KG1 (cell line): ENCODE measurements at regions not wholly inside any gene's neighbourhood (a gene's known extent, or its start where the extent isn't known, plus 50 kb on each side); places are given as distances from the start of the nearest gene placed in this dataset.

Source experiments
- DNase-seq: peaks from one replicate; lab custom pipeline; 2025; lab: John Stamatoyannopoulos, UW

DNA sequence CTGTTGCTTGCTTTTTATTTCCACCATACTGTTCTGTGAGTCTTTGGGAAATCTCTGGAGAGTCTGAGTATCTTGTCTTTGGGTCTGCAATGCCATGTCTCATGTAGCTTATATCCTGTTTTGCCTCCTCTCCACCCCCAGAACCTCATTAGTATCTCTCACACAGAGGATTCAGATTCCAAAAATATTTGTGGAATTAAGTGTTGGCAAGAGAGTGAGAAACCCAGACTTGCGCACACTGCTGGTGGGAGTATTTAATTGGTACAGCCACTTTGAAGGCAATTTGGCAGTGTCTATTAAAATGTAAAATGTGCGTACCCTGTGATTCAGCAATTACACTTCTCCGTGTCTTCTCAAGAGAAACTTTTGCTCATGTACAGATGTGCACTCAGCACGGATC lies 68.6 kb downstream of the ZNF621 start:
- DNase-seq: no peak

GRCh38 chr3:40597441-40597840 lies 72.7 kb downstream of the ZNF621 start:
- DNase-seq: no peak

- DNase-seq: no peak
Observed at GRCh38 chr3:40598338-40598737, 73.6 kb downstream of the ZNF621 start.

- DNase-seq: no peak
Observed at GRCh38 chr3:40598962-40599361, 74.2 kb downstream of the ZNF621 start.

GRCh38 chr3:40602778-40603385 lies 78.1 kb downstream of the ZNF621 start:
- no peak for DNase-seq

GRCh38 chr3:40605960-40606359 lies 81.2 kb downstream of the ZNF621 start:
- no peak for DNase-seq

- DNase-seq: no peak
Observed at GRCh38 chr3:40608091-40608490, 83.3 kb downstream of the ZNF621 start.

DNA sequence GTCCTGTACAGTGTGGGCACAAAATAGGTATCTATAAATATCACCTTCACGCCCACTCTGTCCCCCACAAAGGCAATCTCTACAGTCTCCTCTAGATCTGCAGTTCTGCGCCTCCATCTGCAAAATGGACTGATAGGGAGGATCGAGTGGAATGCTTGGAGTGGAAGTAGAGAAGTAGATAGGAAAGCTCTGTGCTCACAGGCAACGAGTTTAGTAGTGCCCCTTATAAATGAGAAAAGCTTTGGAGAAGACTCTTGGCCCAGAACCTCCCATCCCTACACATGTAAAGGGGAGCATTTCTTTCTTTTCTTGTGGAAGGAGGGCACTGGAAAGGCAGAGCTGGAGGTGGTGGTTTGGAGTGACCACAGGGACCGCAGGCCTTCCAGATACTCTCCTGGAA lies 88.5 kb downstream of the ZNF621 start:
- no peak for DNase-seq

DNA sequence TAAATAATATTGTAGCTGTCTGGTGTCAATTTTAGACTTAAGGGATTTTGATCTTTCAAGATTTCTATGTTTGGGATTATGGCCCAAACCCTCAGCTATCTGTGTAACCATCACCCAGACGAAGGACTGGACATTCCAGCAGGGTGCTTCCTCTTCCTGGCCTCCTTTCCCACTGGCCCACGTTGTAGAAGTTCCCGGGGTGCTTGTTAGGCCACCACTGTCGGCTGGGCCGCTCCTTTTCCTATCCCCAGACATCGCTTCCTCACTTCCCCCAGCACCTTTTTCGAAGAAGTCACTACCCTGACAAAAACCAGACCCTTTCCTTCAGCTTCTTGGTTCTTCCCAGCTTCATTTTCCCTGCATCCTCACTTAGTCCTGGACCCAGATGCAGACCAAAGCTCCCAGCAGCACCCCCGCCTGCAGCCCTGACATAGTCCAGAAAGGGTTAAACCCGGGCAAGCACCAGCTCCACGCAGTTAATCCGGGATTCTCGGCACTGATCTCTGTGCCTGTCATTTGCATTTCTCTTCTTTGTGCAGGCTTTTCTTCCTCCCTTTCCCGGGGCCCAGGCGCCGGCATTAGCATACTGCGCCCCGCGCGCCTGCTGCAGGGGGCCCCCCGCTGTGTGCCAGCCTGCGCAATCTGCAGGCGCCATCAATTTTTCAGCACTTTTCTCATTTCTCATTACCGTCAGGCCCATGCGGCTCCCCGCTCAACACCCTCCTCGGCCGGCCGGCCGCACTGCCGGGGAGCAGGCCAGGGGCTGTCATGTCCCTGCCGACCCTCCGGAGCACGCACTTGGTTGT lies 90.6 kb downstream of the ZNF621 start:
- DNase-seq: no peak

- DNase-seq: no peak
Observed at GRCh38 chr3:40615918-40616819, 91.4 kb downstream of the ZNF621 start.

DNA sequence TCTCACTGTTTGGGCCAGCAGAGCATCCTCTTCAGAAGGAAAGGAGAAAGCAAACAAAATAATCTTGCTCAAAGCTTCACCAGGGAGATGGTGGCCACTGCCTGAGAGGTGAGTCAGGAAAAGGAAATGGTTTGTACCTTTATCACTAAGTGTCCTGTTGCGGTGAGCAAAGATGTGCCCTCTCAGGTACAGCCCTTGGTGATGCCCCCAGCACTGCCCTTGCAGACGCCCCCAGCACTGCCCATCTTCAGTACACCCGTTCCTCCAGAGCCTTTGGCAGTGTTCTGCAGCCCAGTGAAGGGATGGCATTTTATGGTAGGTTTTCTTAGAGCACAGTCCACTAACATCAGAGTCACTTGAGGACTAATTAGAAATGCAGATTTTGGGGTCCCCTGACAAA lies 92.3 kb downstream of the ZNF621 start:
- DNase-seq: no peak

DNA sequence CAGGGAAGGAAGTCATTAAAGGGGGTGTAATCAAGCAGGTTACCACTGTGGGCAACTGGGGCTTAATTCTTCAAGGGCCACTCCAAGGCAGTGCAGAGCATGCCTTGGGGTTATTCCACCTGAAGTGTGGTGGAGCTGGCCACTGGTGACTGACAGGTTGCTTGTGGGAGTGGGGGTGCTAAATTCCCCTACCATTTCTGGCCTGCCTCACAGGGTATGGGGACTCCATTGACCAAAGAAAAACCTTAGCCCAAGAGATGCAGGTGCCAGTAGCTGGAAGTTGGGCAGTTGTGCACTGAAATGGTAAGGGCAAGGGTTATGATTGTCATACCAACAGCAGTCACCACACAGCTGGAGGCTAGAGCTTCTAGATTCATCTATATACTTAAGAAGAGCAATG lies 93.4 kb downstream of the ZNF621 start:
- DNase-seq: no peak

GRCh38 chr3:40620151-40620550 lies 95.4 kb downstream of the ZNF621 start:
- DNase-seq: no peak

- DNase-seq: no peak
Observed at GRCh38 chr3:40621252-40621651, 96.5 kb downstream of the ZNF621 start.

DNA sequence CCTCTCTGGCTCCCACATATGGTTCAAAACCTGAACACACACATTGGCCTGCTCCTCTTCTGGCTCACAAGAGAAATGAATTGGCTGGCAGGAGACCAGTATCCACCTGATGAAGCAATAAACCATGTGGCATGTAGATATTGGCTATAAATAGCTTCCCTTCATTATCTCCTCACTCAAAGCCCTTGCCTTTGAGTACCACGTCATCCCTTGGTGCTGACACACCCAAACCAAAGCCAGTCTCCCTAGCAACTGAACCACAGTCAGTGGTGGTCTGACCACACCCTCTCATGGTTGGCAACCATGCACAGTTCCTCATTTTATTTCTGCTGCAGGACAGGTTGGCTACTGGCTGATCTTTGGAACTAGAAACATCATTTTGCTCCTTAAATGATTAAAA lies 98.8 kb downstream of the ZNF621 start:
- DNase-seq: peak; percentile 33

DNA sequence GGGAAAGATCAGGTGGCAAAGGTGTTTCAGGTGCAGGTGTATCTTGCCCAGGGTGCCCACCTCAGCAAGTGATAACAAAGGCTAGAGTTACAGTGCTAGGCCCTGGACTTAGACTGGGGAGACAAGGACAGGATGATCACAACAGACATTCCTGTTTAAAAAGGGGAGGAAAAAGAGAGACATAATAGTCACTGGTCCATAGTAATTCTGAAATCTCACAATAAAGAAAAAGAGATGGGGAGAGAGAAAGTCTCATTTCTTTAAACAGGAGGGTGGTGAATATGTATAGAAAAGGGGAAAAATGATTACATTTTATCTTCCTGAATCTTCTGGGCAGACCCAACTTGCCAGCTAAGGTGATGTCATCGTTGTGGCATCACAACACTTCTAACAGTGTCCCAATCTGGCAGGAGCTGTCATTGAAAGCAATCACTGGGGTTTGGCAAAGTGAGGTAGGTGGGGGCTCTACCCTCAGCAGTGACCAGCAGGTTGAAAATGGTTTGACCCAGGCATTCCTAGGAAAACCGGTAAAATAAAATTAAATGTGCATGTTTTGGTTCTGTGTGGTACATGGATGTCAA lies 99.5 kb downstream of the ZNF621 start:
- no peak for DNase-seq

DNA sequence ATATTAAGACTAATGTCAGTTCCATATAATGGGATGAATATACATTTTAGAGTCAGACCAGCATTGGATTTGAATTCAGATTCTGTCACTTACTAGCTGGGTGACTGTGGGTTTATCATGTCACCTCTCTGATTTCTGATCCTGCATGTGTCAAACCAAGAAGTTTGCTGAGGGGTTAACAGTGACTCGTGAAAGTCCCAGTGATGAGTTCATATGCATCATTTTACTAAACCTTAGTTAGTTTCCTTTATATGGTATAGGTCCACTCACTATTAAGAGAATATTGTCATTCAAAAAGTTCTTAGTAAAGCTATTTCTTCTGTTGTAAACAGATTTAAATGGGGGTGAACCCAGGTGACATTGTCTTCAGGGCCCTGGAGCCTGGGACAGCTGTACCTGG lies 102.3 kb downstream of the ZNF621 start:
- DNase-seq: no peak

- DNase-seq: no peak
Observed at GRCh38 chr3:40628984-40629383, 104.2 kb downstream of the ZNF621 start.

DNA sequence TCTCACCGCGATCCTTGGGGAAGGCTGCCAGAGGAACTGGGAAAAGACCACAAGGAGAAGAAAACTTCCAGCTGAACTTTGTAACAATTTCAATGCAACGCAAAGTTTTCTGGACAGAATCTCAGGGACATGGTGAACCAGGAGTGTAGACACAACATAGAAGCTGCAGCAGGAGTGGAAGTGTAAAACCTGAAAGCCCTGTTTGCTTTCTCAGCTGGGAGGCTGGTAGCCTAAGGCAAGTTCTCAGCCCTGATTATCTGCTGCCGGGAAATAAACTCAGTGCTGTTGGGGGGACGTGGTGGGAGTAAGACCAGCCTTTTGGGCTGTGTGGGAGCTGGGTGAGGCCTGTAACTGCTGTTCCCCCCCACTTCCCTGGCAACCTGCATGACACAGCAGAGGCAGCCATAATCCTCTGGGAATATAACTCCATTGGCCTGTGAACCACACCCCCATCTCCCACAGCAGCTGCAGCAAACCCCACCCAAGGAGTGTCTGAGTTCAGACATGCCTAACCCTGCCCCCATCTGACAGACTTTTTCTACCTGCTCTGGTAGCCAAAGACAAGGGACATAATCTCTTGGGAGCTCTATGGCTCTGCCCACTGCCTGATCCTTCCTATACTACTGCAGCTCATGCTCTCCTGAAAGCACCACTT lies 106.7 kb downstream of the ZNF621 start:
- DNase-seq: no peak

DNA sequence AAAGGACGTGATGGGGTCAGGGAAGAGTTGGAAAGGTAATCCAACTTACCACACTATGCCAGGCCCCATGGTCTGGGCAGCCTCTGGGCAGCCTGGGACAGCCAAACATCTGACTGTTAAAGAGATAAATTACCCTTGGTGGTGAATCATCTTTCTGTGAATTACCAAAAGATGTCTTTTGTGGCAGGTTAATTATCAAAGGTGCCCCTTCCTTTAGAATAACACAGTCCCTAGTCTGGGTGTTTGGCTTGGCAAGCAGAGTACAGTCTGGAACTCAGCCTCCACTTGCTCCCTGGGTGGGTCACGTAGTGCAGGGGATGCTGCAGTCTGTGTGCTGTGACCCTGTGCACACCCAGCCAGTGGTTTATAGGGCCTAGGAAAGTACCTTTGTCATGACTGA lies 113.1 kb downstream of the ZNF621 start:
- no peak for DNase-seq

DNA sequence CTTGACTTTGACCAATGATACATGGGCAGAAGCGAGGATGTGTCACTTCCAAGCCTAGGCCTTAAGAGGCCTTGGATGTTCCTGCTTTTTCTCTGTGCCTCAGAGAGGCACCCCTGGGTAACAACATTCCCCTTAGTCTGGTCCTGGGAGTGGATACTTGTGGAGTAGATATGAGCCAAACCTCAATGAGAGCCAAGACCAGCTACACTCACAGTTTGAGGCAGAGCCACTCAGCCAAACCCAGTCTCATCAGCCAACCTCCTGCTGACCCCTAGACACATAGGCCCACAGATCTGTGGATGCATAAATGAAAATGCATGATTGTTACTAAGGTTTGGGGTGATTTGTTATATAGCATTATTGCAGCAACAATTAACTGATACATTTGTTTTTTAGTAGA lies 114.2 kb downstream of the ZNF621 start:
- no peak for DNase-seq

DNA sequence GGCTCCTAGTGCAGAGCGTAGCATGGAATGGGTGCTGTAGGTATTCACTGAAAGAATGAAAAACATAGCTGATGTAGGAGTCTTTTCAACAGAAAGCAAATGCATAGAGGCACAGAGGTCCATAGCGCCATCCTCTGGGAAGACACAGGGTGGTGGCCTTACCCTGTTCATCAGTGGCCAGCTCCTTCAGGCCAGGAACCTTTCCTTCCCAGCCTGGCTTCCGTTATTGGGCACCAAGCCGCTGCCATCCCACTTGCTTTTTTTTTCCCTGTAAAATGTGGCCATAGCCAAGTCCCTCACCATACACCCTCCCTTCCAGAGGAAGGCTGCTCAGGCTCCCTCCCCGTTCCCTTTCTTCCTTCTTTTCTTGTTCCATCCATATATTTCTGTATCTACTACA lies 118.1 kb downstream of the ZNF621 start:
- DNase-seq: no peak
